OCI-LY7 (cell line): ENCODE measurements at regions not wholly inside any gene's neighbourhood (a gene's known extent, or its start where the extent isn't known, plus 50 kb on each side); places are given as distances from the start of the nearest gene placed in this dataset.

Experiments
- EZH2phosphoT487 ChIP-seq: fragments of 200-600 bp; sonication (generic); IDR thresholded peaks from 2 replicates; pipeline ENCODE4 v1.6.1; 2018; ENCODE audit warnings: low read depth, borderline replicate concordance, mild to moderate bottlenecking, mixed run types, antibody characterized with exemption, low read length, moderate library complexity, mixed read lengths
- TF ChIP-seq, protein P1 (sequence below): fragments of 200-600 bp; sonication (generic); conservative IDR thresholded peaks from 2 replicates; pipeline ENCODE4 v1.5.1; 2014; ENCODE audit warnings: mild to moderate bottlenecking, antibody characterized with exemption, low read length, moderate library complexity, mixed read lengths

GRCh38 chr3:82494977-82495489 is 733.6 kb upstream of the GBE1 start:
- TF ChIP-seq, protein P1, sequence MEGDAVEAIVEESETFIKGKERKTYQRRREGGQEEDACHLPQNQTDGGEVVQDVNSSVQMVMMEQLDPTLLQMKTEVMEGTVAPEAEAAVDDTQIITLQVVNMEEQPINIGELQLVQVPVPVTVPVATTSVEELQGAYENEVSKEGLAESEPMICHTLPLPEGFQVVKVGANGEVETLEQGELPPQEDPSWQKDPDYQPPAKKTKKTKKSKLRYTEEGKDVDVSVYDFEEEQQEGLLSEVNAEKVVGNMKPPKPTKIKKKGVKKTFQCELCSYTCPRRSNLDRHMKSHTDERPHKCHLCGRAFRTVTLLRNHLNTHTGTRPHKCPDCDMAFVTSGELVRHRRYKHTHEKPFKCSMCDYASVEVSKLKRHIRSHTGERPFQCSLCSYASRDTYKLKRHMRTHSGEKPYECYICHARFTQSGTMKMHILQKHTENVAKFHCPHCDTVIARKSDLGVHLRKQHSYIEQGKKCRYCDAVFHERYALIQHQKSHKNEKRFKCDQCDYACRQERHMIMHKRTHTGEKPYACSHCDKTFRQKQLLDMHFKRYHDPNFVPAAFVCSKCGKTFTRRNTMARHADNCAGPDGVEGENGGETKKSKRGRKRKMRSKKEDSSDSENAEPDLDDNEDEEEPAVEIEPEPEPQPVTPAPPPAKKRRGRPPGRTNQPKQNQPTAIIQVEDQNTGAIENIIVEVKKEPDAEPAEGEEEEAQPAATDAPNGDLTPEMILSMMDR: no peak
- no peak for TF ChIP-seq EZH2phosphoT487
